Uterus (tissue), 2 donors: ENCODE measurements at regions not wholly inside any gene's neighbourhood (a gene's known extent, or its start where the extent isn't known, plus 50 kb on each side); places are given as distances from the start of the nearest gene placed in this dataset.

Experiments used
- CTCF ChIP-seq, 4 experiments: fragments of 200-600 bp in 2 of 4; fragments of 450-650 bp in 2 of 4; sonication (generic) in 2 of 4; IDR thresholded peaks; one replicate each; pipeline ENCODE4 v1.5.1; 2016 to 2019; ENCODE audit warnings: antibody characterized with exemption in 4 of 4, mild to moderate bottlenecking in 2 of 4, moderate library complexity in 1 of 4
- POLR2A ChIP-seq, 2 donors: fragments of 450-650 bp; IDR thresholded peaks; one replicate each; pipeline ENCODE4 v1.6.1; 2016; ENCODE audit warnings: antibody characterized with exemption in 2 of 2, mild to moderate bottlenecking in 1 of 2, moderate library complexity in 1 of 2

GRCh38 chr10:14405076-14406065 is 74.6 kb upstream of the FRMD4A start:
- TF ChIP-seq CTCF (IDR thresholded peaks at IDR 0.05) (no peak), POLR2A (IDR thresholded peaks at IDR 0.05) (no peak)
